ENCODE measurements at regions not wholly inside any gene's neighbourhood (a gene's known extent, or its start where the extent isn't known, plus 50 kb on each side); places are given as distances from the start of the nearest gene placed in this dataset.
"Not testable (repeated sequence)": the region's sequence is repeated elsewhere in the genome, so short reads cannot be mapped to it uniquely, and the experiment has no call there.

GRCh38 chr11:10973416-10973815, 115.6 kb upstream of the ZBED5 start:
- no peak for DNase-seq (ENCODE audit: extremely low read depth in 1 of 2, low read depth in 1 of 2)

GRCh38 chr11:10970926-10971325, 113.1 kb upstream of the ZBED5 start:
- no peak for DNase-seq (ENCODE audit: extremely low read depth in 1 of 2, low read depth in 1 of 2)

- DNase-seq (ENCODE audit: extremely low read depth in 1 of 2, low read depth in 1 of 2), result no peak
These were observed 111.5 kb upstream of the ZBED5 start for GRCh38 chr11:10969387-10969786.

- not testable (repeated sequence) for DNase-seq (ENCODE audit: extremely low read depth in 1 of 2, low read depth in 1 of 2)
These were observed 99.0 kb upstream of the ZBED5 start for GRCh38 chr11:10956884-10957283.

GRCh38 chr11:10955616-10956015, 97.8 kb upstream of the ZBED5 start:
- no peak for DNase-seq (ENCODE audit: extremely low read depth in 1 of 2, low read depth in 1 of 2)

- DNase-seq (ENCODE audit: extremely low read depth in 1 of 2, low read depth in 1 of 2), result no peak
These were observed 96.3 kb upstream of the ZBED5 start for GRCh38 chr11:10954184-10954583.

- DNase-seq (ENCODE audit: extremely low read depth in 1 of 2, low read depth in 1 of 2), result no peak
These were observed 95.0 kb upstream of the ZBED5 start for GRCh38 chr11:10952872-10953271.

GRCh38 chr11:10947935-10948334, 90.1 kb upstream of the ZBED5 start:
- DNase-seq (ENCODE audit: extremely low read depth in 1 of 2, low read depth in 1 of 2), result not testable (repeated sequence)

- no peak for DNase-seq (ENCODE audit: extremely low read depth in 1 of 2, low read depth in 1 of 2)
These were observed 88.2 kb upstream of the ZBED5 start for GRCh38 chr11:10946072-10946471.

- DNase-seq (ENCODE audit: extremely low read depth in 1 of 2, low read depth in 1 of 2), result no peak
These were observed 87.3 kb upstream of the ZBED5 start for GRCh38 chr11:10945196-10945595.

- no peak for DNase-seq (ENCODE audit: extremely low read depth in 1 of 2, low read depth in 1 of 2)
These were observed 86.1 kb upstream of the ZBED5 start for GRCh38 chr11:10943968-10944367.

- no peak for DNase-seq (ENCODE audit: extremely low read depth in 1 of 2, low read depth in 1 of 2)
These were observed 84.8 kb upstream of the ZBED5 start for GRCh38 chr11:10942620-10943019.

- DNase-seq (ENCODE audit: extremely low read depth in 1 of 2, low read depth in 1 of 2), result no peak
These were observed 84.0 kb upstream of the ZBED5 start for GRCh38 chr11:10941871-10942270.

GRCh38 chr11:10941414-10941813, 83.6 kb upstream of the ZBED5 start:
- no peak for DNase-seq (ENCODE audit: extremely low read depth in 1 of 2, low read depth in 1 of 2)

GRCh38 chr11:10938650-10939387, 81.0 kb upstream of the ZBED5 start:
- DNase-seq (ENCODE audit: extremely low read depth in 1 of 2, low read depth in 1 of 2), result no peak

- DNase-seq (ENCODE audit: extremely low read depth in 1 of 2, low read depth in 1 of 2), result no peak
These were observed 80.4 kb upstream of the ZBED5 start for GRCh38 chr11:10938231-10938630.

GRCh38 chr11:10937385-10937771, 79.5 kb upstream of the ZBED5 start:
- DNase-seq (ENCODE audit: extremely low read depth in 1 of 2, low read depth in 1 of 2), result no peak

- no peak for DNase-seq (ENCODE audit: extremely low read depth in 1 of 2, low read depth in 1 of 2)
These were observed 79.0 kb upstream of the ZBED5 start for GRCh38 chr11:10936626-10937384.

- no peak for DNase-seq (ENCODE audit: extremely low read depth in 1 of 2, low read depth in 1 of 2)
These were observed 77.2 kb upstream of the ZBED5 start for GRCh38 chr11:10935015-10935559.

- no peak for DNase-seq (ENCODE audit: extremely low read depth in 1 of 2, low read depth in 1 of 2)
These were observed 76.5 kb upstream of the ZBED5 start for GRCh38 chr11:10934293-10934860.

GRCh38 chr11:10933455-10934292, 75.8 kb upstream of the ZBED5 start:
- peak; percentile 53 to 66 for DNase-seq (ENCODE audit: extremely low read depth in 1 of 2, low read depth in 1 of 2)
